CD8-positive, alpha-beta memory T cell (primary cell): ENCODE measurements at regions not wholly inside any gene's neighbourhood (a gene's known extent, or its start where the extent isn't known, plus 50 kb on each side); places are given as distances from the start of the nearest gene placed in this dataset.

ENCODE experiments used
- CTCF ChIA-PET: fragments of 350-600 bp; sonication (Branson Sonifier 250); formaldehyde crosslinking; loops from one replicate; lab custom pipeline; 2021; ENCODE audit warnings: antibody characterized with exemption; lab: Charles Lee
- POLR2A ChIA-PET: fragments of 350-600 bp; sonication (Branson Sonifier 250); formaldehyde crosslinking; loops from one replicate; lab custom pipeline; 2021; ENCODE audit warnings: antibody characterized with exemption; lab: Charles Lee
- DNase-seq, 5 donors: peaks; one replicate each; pipeline versions ENCODE4 v3.0.0 to v3.0.0-alpha.2; 2020 to 2022; ENCODE audit warnings: mixed read lengths in 1 of 5
- H3K27ac ChIP-seq: one replicate; pipeline ENCODE4 v1.7.0; 2013; ENCODE audit warnings: low read depth, mild to moderate bottlenecking, low read length, moderate library complexity
- H3K27me3 ChIP-seq: 2 replicates; pipeline ENCODE4 v1.7.0; 2013; ENCODE audit warnings: low read length, mild to moderate bottlenecking; ENCODE audit not compliant: insufficient read depth, poor library complexity, severe bottlenecking
- H3K36me3 ChIP-seq: 2 replicates; pipeline ENCODE4 v1.7.0; 2013; ENCODE audit warnings: mild to moderate bottlenecking, low read length, moderate library complexity; ENCODE audit not compliant: insufficient read depth
- H3K4me1 ChIP-seq: 2 replicates; pipeline ENCODE4 v1.7.0; 2013; ENCODE audit warnings: mild to moderate bottlenecking, low read length, moderate library complexity; ENCODE audit not compliant: insufficient read depth
- H3K4me3 ChIP-seq: 2 replicates; pipeline ENCODE4 v1.7.0; 2013; ENCODE audit warnings: mild to moderate bottlenecking, low read length
- H3K9me3 ChIP-seq: 2 replicates; pipeline ENCODE4 v1.7.0; 2013; ENCODE audit warnings: mild to moderate bottlenecking, low read length
- H3K27ac Mint-ChIP-seq, 8 donors: one replicate each; pipeline ENCODE4 v1.8.0; 2020 to 2021; ENCODE audit warnings: mixed read lengths in 8 of 8, mild to moderate bottlenecking in 6 of 8, inconsistent platforms in 3 of 8, moderate library complexity in 3 of 8
- H3K27me3 Mint-ChIP-seq, 2 donors: one replicate each; pipeline ENCODE4 v1.8.0; 2020 to 2021; ENCODE audit warnings: mixed read lengths in 2 of 2, mild to moderate bottlenecking in 1 of 2, moderate library complexity in 1 of 2
- H3K36me3 Mint-ChIP-seq, 3 donors: one replicate each; pipeline ENCODE4 v1.8.0; 2020 to 2021; ENCODE audit warnings: mixed read lengths in 3 of 3, inconsistent platforms in 1 of 3, mild to moderate bottlenecking in 1 of 3
- H3K4me1 Mint-ChIP-seq, 3 donors: one replicate each; pipeline ENCODE4 v1.8.0; 2020 to 2021; ENCODE audit warnings: mixed read lengths in 3 of 3, inconsistent platforms in 1 of 3, mild to moderate bottlenecking in 1 of 3
- H3K4me3 Mint-ChIP-seq, 7 donors: one replicate each; pipeline ENCODE4 v1.8.0; 2020 to 2021; ENCODE audit warnings: mixed read lengths in 7 of 7, mild to moderate bottlenecking in 6 of 7, moderate library complexity in 4 of 7, inconsistent platforms in 2 of 7
- H3K9me3 Mint-ChIP-seq, 5 donors: one replicate each; pipeline ENCODE4 v1.8.0; 2020 to 2022; ENCODE audit warnings: mixed read lengths in 5 of 5, mild to moderate bottlenecking in 3 of 5, moderate library complexity in 2 of 5, inconsistent platforms in 1 of 5

DNA sequence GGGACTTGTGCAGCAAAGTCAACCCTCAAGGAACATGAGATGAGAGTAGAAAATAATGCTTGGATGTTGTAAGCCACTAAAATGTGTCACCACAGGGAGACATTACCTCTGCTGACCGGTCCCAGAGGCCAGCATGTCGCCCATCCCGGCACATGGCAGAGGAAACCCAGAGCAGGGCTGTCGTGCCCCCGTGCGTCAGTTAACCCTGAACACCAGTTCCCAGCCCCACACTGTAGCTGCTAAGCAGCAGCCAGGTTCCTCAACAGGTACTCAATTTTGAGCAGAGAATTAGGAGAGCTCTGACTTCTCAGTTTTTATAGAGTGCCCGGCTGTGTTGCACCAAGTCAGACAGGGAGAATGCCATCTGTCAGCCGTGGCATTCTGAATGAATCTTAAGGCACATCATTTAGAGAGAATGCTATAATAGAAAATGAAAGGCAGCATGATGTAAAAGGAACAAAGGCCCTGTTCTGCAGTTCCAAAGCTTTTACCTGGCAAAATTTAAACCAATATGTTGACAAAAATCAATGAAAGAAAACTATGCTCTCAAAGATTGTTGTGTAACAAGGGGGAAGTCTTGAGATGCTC is 307.9 kb downstream of the METTL4 start:
- no peak for DNase-seq
- no peak overlapping the region for H3K4me3 Mint-ChIP-seq
- peaks cover 5 to 17% of the 10 kb centered on the region in 2 donors for H3K27me3 Mint-ChIP-seq
- CTCF ChIA-PET: no interaction called here
- H3K36me3 Mint-ChIP-seq: no peaks in the 10 kb centered on the region
- POLR2A ChIA-PET: no interaction called here
- H3K4me1 Mint-ChIP-seq: no peaks in the 10 kb centered on the region
- Histone ChIP-seq H3K27ac (no peak overlapping the region), H3K4me1 (no peaks in the 10 kb centered on the region), H3K36me3 (no peaks in the 10 kb centered on the region), H3K4me3 (no peak overlapping the region), H3K27me3 (no peaks in the 10 kb centered on the region), H3K9me3 (no peaks in the 10 kb centered on the region)
- no peaks in the 10 kb centered on the region for H3K9me3 Mint-ChIP-seq
- no peak overlapping the region for H3K27ac Mint-ChIP-seq

DNA sequence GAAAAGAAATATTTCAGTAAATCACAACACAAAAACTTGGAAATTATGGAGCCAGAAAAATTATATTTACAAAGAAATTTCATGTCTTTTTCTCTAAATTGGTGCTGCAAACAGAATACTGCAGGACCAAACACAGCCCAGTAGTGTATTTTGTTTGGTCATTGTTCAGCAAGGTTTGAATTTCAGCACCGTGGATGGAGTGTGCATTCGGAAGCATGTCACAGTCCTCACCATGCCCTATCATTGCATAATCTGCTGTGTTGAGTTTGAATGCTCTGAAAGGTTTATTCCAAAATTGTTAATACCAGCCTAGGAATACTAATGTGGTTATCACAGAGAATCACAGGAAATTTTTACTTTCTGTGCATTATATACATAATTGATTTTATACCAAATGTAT is 296.7 kb downstream of the METTL4 start:
- no peaks in the 10 kb centered on the region for H3K27me3 ChIP-seq
- H3K9me3 ChIP-seq: no peaks in the 10 kb centered on the region
- H3K4me1 ChIP-seq: no peaks in the 10 kb centered on the region
- ChIA-PET POLR2A (no interaction called here), CTCF (no interaction called here)
- Mint-ChIP-seq H3K36me3 (no peaks in the 10 kb centered on the region), H3K27ac (no peak overlapping the region), H3K27me3 (peaks cover 4 to 28% of the 10 kb centered on the region in 2 donors), H3K4me3 (no peak overlapping the region), H3K9me3 (peaks cover 0 to 4% (median 0%) of the 10 kb centered on the region in 5 donors), H3K4me1 (no peaks in the 10 kb centered on the region)
- H3K4me3 ChIP-seq: no peak overlapping the region
- no peak for DNase-seq
- no peaks in the 10 kb centered on the region for H3K36me3 ChIP-seq
- no peak overlapping the region for H3K27ac ChIP-seq

DNA sequence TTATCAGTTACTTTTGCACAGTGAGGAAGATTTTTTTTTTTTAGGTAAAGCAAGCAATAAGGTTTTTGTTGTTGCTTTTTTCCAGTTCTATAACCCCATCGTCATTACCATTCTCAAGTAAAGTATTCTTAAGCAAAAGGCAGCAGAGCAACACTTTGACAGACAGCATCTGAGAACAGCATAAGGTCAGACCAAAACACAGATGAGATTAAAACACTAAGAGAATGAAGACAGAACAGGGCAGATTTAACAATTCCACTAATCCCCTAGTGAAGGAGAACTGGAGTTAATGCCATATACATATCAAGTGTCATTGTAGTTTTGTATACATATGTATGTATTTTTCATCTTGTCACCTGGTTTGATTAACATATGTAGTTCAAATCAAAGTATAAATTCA is 290.2 kb downstream of the METTL4 start:
- no peak overlapping the region for H3K27ac ChIP-seq
- CTCF ChIA-PET: no interaction called here
- no peaks in the 10 kb centered on the region for H3K27me3 ChIP-seq
- peaks cover 0 to 4% of the 10 kb centered on the region in 2 donors for H3K27me3 Mint-ChIP-seq
- H3K9me3 Mint-ChIP-seq: no peaks in the 10 kb centered on the region
- POLR2A ChIA-PET: no interaction called here
- no peaks in the 10 kb centered on the region for H3K36me3 Mint-ChIP-seq
- H3K4me1 ChIP-seq: no peaks in the 10 kb centered on the region
- no peak overlapping the region for H3K27ac Mint-ChIP-seq
- H3K9me3 ChIP-seq: no peaks in the 10 kb centered on the region
- H3K4me3 ChIP-seq: no peak overlapping the region
- no peaks in the 10 kb centered on the region for H3K36me3 ChIP-seq
- no peak for DNase-seq
- no peak overlapping the region for H3K4me3 Mint-ChIP-seq
- H3K4me1 Mint-ChIP-seq: no peaks in the 10 kb centered on the region

DNA sequence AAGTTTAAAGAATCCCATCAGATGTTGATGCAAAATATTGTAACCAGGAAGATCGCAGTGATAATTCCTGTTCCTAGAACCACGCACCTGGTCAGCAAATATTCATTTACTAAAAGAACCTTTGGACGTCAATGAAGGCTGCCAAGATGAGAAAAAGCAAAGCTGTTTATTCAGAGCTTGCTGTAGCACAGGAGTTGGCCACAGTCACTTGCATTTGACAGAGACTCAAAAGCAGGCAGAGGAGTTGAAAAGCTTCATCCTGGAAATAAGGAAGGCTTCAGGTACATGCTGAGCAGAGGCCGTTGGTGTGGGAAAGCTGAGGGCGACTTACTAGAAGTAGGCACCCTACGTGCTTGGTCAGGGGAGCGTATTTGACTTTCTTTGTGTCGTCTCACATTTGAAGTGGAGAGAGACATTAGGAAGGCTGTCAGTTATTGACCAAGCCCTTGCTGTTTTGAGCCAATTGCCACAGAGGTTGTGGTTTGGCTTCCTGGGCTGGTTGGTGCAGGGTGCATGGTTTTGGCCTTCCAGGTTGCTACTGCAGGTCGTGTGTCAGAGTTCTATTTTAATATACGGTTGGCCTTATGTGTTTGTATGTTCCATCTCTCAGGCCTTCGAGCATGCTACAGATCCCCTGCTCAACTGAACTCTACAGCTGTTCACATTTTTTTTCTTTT is 289.6 kb downstream of the METTL4 start:
- no peak for DNase-seq
- H3K27me3 ChIP-seq: no peaks in the 10 kb centered on the region
- Mint-ChIP-seq H3K9me3 (no peaks in the 10 kb centered on the region), H3K36me3 (no peaks in the 10 kb centered on the region), H3K4me3 (no peak overlapping the region), H3K4me1 (no peaks in the 10 kb centered on the region), H3K27ac (no peak overlapping the region), H3K27me3 (peaks cover 0 to 4% of the 10 kb centered on the region in 2 donors)
- no peak overlapping the region for H3K27ac ChIP-seq
- H3K9me3 ChIP-seq: no peaks in the 10 kb centered on the region
- no peaks in the 10 kb centered on the region for H3K36me3 ChIP-seq
- ChIA-PET CTCF (no interaction called here), POLR2A (no interaction called here)
- H3K4me1 ChIP-seq: no peaks in the 10 kb centered on the region
- no peak overlapping the region for H3K4me3 ChIP-seq

DNA sequence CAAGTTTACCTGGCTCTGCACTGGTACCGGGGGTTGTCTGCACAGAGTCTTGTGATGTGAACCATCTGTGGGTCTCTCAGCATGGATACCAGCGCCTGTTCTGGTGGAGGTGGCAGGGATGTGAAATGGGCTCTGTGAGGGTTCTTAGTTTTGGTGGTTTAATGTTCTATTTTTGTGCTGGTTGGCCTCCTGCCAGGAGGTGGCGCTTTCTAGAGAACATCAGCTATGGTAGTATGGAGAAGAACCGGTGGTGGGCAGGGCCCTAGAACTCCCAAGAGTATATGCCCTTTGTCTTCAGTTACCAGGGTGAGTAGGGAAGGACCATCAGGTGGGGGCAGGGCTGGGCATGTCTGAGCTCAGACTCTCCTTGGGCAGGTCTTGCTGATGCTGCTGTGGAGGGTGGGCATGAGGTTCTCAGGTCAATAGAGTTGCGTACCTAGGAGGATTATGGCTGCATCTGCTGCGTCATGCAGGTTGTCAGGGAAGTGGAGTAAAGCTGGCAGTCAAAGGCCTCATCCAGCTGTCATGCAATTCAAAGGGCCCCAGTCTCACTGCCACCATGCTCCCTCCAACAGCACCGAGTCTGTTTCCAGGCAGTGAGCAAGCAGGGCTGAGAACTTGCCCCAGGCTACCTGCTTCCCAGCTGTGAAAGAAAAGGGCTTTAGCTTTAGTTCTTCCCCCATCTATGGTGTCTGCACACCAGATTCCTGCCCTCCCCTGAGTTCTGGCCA is 278.0 kb downstream of the METTL4 start:
- H3K27me3 ChIP-seq: no peaks in the 10 kb centered on the region
- H3K36me3 ChIP-seq: no peaks in the 10 kb centered on the region
- H3K27ac ChIP-seq: no peak overlapping the region
- Mint-ChIP-seq H3K36me3 (no peaks in the 10 kb centered on the region), H3K27ac (no peak overlapping the region), H3K4me3 (no peak overlapping the region), H3K9me3 (no peaks in the 10 kb centered on the region), H3K27me3 (peaks cover 11 to 73% of the 10 kb centered on the region in 2 donors), H3K4me1 (no peaks in the 10 kb centered on the region)
- no peaks in the 10 kb centered on the region for H3K9me3 ChIP-seq
- ChIA-PET POLR2A (no interaction called here), CTCF (interaction anchor here (0.8 kb wide), 1 partner anchor 11 kb away, joined by 6 read pairs; no protein-coding TSS in a partner anchor)
- no peak for DNase-seq
- H3K4me3 ChIP-seq: no peak overlapping the region
- no peaks in the 10 kb centered on the region for H3K4me1 ChIP-seq

DNA sequence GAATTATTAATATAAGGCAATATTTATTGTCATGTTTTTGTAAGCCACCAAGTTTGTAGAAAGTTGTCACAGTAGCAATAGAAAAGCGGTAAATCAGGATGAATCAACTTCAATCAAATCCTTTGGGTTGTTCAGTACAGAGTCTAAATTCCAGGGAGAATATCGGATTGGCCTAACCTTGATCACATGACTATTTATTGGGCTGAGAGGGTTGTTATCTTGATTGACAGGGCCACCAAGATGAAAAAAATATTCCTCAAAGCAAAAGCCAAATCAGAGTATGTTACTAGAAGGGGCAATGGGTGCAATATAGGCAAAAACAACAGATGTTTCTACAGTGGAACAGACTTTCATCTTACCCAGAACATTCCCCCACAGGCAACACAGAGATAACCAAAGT is 270.0 kb downstream of the METTL4 start:
- ChIA-PET POLR2A (no interaction called here), CTCF (no interaction called here)
- no peak overlapping the region for H3K4me3 ChIP-seq
- no peaks in the 10 kb centered on the region for H3K4me1 ChIP-seq
- DNase-seq: no peak
- no peak overlapping the region for H3K27ac Mint-ChIP-seq
- no peak overlapping the region for H3K4me3 Mint-ChIP-seq
- H3K27me3 Mint-ChIP-seq: peaks cover 7 to 32% of the 10 kb centered on the region in 2 donors
- H3K4me1 Mint-ChIP-seq: no peaks in the 10 kb centered on the region
- no peaks in the 10 kb centered on the region for H3K27me3 ChIP-seq
- H3K36me3 ChIP-seq: no peaks in the 10 kb centered on the region
- no peaks in the 10 kb centered on the region for H3K36me3 Mint-ChIP-seq
- H3K9me3 Mint-ChIP-seq: no peaks in the 10 kb centered on the region
- no peak overlapping the region for H3K27ac ChIP-seq
- H3K9me3 ChIP-seq: no peaks in the 10 kb centered on the region

DNA sequence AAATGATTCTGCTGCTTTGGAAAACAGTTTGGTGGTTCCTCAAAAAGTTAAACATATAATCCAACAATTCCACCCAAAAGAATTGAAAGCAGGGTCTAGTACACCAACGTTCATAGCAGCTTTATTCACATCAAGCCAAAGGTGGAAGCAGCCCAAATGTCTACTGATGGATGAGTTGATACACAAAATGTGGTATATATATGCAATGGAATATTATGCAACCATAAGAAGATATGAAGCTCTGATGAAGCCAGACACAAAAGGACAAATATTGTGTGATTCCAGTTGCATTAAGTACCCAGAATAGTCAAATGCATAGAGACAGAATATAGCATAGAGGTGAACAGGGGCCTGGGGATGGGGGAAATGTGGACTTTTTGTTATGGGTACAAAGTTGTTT is 269.3 kb downstream of the METTL4 start:
- H3K27ac Mint-ChIP-seq: no peak overlapping the region
- no peaks in the 10 kb centered on the region for H3K4me1 Mint-ChIP-seq
- H3K36me3 ChIP-seq: no peaks in the 10 kb centered on the region
- POLR2A ChIA-PET: no interaction called here
- CTCF ChIA-PET: no interaction called here
- H3K27me3 Mint-ChIP-seq: peaks cover 4 to 31% of the 10 kb centered on the region in 2 donors
- no peak overlapping the region for H3K4me3 Mint-ChIP-seq
- H3K27ac ChIP-seq: peak overlapping the region; percentile 35
- H3K9me3 ChIP-seq: no peaks in the 10 kb centered on the region
- H3K27me3 ChIP-seq: no peaks in the 10 kb centered on the region
- no peak overlapping the region for H3K4me3 ChIP-seq
- H3K9me3 Mint-ChIP-seq: no peaks in the 10 kb centered on the region
- DNase-seq: no peak
- H3K36me3 Mint-ChIP-seq: no peaks in the 10 kb centered on the region
- no peaks in the 10 kb centered on the region for H3K4me1 ChIP-seq
